GM18505 (cell line): ENCODE measurements at regions not wholly inside any gene's neighbourhood (a gene's known extent, or its start where the extent isn't known, plus 50 kb on each side); places are given as distances from the start of the nearest gene placed in this dataset.

Experiments
- ATAC-seq: cut with Tn5 transposase; IDR thresholded peaks from one replicate; pipeline ENCODE4 v1.9.1; 2021; ENCODE audit not compliant: unreplicated experiment
- POLR2A ChIP-seq: IDR thresholded peaks from 4 replicates; pipeline ENCODE4 v1.6.1; 2011; ENCODE audit warnings: borderline replicate concordance; ENCODE audit not compliant: insufficient read depth, insufficient read length; ENCODE audit errors: extremely low read depth

DNA sequence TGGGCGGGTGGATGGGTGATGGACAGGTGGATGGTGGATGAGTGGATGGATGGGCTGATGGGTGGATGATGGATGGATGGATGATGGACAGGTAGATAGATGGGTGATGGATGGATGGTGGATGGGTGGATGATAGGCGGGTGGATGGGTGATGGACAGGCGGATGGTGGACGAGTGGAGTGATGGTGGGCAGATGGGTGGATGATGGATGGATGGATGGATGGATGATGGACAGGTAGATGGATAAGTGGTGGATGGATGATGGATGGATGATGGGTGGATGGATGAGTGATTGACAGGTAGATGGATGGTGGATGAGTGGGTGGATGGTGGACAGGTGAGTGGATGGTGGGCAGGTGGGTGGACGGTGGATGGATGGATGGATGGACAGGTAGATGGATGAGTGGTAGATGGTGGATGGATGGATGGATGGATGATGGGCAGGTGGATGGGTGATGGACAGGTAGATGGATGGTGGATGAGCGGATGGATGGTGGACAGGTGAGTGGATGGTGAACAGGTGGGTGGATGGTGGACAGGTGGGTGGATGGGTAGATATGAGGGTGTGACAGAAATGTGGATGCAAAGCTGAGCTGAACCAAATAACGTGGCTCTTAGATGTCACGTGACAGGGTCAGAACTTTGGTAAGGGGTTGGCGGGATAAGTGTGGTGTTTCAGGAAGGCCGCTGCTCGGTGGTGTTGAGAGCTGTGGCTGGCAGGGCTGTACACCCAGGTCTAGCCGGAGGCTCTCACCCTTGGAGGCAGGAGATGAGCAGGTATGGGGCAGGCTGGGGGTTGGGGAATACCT lies 234.3 kb upstream of the CIBAR2 start:
- no peak for TF ChIP-seq POLR2A
- ATAC-seq, result no peak

DNA sequence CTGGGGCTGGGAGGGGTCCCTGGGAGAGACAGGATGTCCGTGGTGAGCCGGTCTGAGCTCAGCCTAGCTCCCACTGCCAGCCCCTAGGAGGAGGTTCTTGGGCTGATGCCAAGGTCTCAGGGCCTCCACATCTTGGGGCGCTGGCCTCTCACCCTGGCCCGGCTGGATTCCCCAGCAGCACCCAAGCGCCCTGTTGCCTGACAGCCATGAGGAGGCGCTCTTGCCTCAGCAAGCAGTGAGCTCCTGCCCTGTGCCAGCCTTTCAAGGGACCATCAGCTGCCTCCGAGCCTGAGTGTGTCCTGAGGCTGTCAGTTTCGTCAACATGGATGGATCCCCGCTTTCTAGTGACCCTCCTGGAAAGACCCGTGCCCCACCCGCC lies 234.9 kb upstream of the CIBAR2 start:
- ATAC-seq, result no peak
- TF ChIP-seq POLR2A, result no peak

DNA sequence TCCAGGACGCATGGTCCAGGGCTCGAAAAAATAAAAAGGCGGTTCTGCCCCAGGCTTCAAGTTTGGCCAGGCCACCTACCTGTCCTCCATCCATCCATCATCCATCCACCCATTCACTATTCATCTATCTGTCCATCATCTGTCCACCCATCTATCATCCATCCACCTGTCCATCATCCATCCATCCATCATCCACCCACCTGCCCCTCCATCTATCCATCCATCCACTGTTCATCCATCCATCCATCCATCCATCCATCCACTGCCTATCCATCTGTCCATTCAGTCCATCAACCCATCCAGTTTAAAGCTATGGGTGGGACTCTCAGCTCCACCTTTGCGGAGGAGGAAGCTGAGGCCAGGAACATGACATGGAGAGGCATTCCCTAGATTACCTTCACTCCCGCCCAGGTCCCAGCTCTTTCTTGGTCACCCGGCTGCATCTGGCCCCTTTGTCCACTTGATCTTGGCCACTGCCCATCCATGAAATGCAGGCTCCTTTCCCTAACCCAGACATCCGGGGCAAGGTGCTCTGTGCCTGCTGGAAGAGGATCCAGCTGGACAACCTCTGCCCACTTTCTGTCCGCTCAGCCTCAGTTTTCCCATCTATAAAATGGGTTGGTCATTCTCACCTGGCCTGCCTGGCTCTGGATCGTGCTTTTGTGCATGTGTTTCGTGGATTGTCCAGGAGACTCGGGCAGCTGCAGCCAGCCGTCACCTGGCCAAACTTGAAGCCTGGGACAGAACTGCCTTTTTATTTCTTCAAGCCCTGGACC lies 236.0 kb upstream of the CIBAR2 start:
- no peak for TF ChIP-seq POLR2A
- ATAC-seq, result no peak

DNA sequence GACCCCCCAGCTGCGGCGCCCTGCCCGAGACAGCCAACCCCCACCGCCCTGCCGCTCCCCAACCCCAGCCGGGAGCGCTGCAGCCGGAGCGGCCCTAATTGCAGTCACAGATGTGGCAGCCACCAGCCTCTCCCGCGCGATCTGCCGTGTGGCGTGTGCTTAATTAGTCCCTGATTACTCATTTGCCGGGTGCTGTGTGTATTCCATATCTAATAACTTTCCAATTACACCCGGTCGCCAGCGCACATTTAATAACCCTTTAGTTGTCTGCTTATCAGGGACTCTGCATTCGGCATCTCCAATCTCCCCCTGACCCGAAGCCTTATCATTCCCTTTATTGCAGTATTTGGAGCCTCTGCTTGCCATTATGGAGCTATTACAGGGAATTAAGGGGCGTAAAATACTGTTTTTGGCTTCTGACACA lies 236.7 kb upstream of the CIBAR2 start:
- no peak for ATAC-seq
- no peak for TF ChIP-seq POLR2A

DNA sequence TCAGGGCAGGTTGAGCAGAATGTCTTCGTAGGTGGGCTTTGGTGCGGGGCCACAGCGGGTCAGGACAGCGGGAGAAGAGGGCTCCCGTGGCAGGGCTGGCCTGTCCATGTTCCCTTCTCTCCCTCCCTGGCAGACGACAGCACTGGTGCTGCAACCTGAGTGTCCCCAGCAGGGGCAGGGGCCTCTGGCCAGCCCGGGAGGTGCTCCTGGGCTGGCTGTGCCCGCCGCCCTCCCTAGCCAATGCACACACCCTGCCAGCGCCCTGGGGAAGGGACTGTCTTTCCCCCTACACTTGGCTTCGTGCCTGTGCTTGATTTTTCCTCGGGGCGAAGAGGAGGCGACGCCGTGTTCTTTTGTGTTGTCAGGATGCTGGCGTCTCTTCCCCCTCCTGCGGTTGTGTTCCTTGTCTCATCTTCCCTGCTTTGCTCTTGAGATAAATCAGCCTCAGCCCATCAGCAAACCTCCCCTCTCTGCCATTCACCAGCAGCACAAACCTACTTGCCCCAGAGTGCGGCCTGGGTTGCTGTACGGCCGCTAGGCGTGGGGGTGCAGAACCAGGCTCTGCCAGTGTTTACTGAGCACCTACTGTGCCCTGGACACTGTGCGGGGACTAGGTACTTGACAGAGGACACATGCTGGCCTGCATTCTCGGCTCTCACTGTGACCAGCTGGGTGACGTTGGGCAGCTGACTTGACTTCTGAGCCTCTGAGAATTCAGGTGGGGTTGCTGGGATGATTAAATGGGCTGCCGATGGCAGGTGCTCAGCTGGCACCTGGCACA lies 237.3 kb upstream of the CIBAR2 start:
- no peak for TF ChIP-seq POLR2A
- ATAC-seq, result no peak

DNA sequence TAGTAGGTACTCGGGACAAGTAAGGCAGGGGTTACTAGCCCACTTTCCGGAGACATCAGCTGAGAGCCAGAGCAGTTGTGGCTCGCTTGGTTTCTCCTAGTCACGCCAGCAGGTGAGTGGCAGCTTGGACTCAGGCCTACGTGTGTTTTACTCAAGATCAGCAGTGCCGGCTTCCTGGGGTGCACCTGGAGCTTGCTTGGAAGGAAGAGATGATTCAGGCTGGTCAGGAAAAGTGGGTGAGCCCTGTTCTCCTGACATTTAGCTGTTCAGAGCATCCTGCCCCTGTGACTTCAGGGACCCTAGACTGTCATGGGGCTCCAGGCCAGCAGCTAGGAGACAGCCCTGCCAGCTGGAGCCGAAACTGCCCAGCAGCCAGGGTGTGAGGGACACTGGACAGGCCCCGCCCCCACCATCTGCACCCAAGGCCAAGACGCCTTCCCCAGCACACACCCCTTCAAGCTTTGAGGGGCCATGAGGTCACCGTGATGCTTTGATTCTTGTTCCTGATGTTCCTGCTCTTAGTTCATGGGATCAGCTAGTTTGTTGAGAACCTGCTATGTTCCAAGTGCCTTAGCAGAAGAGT lies 238.0 kb upstream of the CIBAR2 start:
- no peak for TF ChIP-seq POLR2A
- no peak for ATAC-seq

DNA sequence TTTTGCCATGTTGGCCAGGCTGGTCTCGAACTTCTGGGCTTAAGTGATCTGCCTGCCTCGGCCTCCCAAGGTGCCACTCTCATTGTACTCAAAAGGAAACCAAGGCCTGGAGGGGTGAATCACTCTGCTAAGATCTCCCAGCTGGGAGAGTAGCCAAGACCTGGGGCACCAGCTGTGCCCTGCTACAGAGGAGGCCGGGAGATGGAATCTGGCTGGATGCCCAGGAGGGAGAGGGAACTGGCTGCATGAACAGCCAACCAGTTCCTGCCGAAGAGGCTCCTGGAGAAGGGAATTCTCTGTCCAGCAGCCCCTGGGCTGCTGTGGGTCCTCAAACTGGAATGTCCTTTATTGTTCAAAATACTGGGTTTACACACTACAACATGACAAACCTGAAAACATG lies 238.7 kb upstream of the CIBAR2 start:
- ATAC-seq, result no peak
- no peak for TF ChIP-seq POLR2A

DNA sequence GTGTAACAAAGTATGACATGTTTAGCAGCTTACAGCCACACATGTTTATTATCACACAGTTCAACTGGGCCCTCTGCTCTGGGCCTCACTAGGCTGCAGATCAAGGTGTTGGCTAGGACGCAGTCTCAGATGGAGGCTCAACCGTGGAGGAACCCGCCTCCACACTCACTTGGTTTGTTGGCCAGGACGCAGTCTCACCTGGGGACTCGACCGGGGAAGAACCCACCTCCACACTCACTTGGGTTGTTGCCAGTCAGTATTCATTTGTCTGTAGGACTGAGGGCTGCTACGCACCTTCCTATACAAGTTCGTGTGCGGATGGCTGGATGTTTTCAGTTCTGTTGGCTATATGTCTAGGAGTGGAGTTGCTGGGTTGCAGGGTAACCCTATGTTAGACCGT lies 240.7 kb upstream of the CIBAR2 start:
- no peak for TF ChIP-seq POLR2A
- ATAC-seq, result no peak

DNA sequence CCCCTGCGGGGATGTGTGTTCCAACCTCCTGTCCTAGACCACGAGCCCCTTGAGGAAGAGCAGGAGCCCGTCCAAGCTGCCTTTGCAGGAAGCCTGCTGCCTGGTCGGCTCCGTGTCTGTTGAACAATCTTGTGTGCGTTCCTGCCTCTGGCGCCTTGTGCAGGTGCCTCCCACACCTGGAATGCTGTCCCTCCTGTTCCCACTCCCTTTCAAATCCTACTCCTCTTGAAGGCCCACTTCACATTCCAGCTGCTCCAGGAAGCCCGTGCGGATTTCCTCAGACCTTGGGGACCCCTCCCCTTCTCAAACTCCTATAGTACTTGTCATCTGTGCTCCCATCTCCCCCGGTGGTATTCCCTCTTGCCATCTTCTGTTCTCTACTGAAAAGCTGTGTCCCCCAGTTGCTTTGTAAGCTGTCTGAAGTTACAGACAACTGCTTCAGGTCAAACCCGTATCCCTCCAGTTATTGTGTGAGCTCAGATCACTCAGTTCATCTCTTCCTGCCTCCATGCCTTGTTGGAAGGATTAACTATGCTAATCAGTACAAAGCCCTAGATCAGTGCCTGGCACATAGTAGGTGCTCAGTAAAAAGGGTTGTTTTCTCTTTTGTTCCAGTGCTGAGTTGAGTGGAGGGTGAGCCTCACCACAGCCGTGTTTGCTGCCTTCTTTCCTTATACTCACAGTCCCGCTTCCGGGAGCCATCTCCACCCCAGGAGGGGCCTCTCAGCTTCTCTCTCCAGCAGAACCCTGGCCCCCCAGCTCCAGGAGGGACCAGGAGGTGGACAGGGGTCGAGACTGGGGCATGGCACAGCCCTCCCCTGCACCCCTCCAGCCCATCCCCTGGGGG lies 241.8 kb upstream of the CIBAR2 start:
- TF ChIP-seq POLR2A, result no peak

DNA sequence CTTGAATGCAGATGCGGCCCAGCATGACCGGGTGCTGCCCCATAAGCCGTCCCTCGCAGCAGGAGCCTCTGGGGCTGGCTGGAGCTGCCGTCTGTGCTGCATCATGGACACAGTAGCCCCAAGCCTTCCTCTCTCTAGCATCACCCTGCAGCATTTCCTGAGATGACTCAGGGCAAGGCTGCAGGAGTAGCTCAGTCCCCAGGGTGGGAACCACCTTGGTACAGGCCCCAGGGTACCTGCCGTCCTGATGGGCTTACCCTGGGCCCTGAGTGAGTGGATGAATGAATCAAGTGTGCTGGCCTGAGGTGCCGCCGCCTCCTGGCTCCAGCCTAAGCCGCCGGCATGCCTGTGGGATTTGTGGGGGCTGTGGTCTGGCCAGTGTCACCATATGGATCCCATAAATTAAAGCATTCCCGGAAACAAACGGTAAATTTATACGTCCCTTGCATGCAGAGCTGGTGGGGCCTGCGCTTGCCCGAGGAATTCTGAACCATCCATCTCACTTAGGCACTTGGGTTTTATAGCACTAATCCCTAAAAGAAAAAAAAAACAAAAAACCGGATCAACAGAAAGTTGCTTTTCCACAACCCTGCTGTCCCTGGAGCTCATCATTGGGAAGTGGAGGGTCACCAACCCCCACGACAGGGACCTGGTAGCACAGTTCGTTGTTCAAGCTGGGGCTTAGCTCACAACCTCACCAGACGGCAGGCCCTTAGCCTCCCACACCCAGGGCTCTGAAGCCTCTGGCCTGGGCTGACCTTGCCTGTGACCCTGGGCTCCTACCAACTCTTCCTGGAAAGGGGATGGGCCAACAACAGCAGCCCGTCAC lies 242.6 kb upstream of the CIBAR2 start:
- no peak for ATAC-seq
- TF ChIP-seq POLR2A, result no peak

More for the DNA sequence above, 241.8 kb upstream of the CIBAR2 start:
- ATAC-seq, result no peak

DNA sequence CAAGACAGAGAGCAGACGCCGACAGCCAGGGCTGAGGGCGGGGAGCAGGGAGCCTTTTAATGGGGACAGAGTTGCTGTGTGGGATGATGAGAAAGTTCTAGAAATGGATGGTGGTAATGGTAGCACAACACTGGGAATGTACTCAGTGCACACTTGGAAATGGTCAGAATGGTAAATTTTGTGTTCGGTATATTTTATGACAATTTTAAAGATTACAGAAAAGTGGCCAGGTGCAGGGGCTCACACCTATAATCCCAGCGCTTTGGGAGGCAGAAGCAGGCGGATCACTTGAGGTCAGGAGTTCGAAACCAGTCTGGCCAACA lies 243.2 kb upstream of the CIBAR2 start:
- TF ChIP-seq POLR2A, result no peak
- no peak for ATAC-seq

DNA sequence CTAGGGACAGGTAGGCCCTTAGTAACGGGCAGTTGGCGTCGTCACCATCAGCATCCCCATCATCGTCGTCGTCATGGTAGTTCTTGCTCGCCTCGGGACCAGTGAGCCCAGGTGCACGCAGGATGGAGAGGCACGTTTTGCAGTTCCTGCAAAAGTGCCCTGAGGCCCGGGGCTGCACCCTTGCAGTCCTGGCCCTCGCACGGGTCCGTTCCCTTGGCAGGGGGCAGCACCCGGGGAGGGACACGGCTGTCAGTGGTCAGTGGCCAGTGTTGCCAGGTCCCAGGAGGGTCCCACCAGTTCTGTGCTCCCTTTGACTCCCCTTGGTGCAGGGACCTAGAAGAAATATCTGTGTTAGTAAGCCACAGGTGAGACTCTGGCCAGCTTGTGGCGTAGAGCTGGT lies 243.9 kb upstream of the CIBAR2 start:
- no peak for ATAC-seq

More for the DNA sequence above, 243.9 kb upstream of the CIBAR2 start:
- no peak for TF ChIP-seq POLR2A
